Erythroblast (primary cell): ENCODE measurements at regions not wholly inside any gene's neighbourhood (a gene's known extent, or its start where the extent isn't known, plus 50 kb on each side); places are given as distances from the start of the nearest gene placed in this dataset.

Source experiments
- DNase-seq, 2 experiments: peaks; one replicate each; lab custom pipeline; 2025; lab: John Stamatoyannopoulos, UW
- GATA1 ChIP-seq: IDR thresholded peaks from 2 replicates; pipeline ENCODE4 v1.6.1; 2011; ENCODE audit warnings: low read depth, mild to moderate bottlenecking, control low read depth, low read length, moderate library complexity
- POLR2A ChIP-seq: IDR thresholded peaks from 2 replicates; pipeline ENCODE4 v1.6.1; 2011; ENCODE audit warnings: mild to moderate bottlenecking, low read length

- DNase-seq = no peak
- TF ChIP-seq POLR2A (no peak), GATA1 (no peak)
Measured at GRCh38 chr18:56067969-56068671, 480.1 kb upstream of the TCF4 start.

- DNase-seq = no peak
- TF ChIP-seq POLR2A (no peak), GATA1 (no peak)
Measured at GRCh38 chr18:56067214-56067894, 479.4 kb upstream of the TCF4 start.

GRCh38 chr18:56066524-56067213 is 478.7 kb upstream of the TCF4 start:
- no peak for TF ChIP-seq POLR2A
- no peak for TF ChIP-seq GATA1
- no peak for DNase-seq

GRCh38 chr18:56065086-56065485 is 477.1 kb upstream of the TCF4 start:
- no peak for DNase-seq
- TF ChIP-seq GATA1 (no peak), POLR2A (no peak)

- TF ChIP-seq GATA1 (no peak), POLR2A (no peak)
- DNase-seq = no peak
Measured at GRCh38 chr18:56062931-56063330, 474.9 kb upstream of the TCF4 start.

GRCh38 chr18:56060967-56061541 is 473.1 kb upstream of the TCF4 start:
- no peak for TF ChIP-seq GATA1
- TF ChIP-seq POLR2A = no peak
- DNase-seq = no peak

- TF ChIP-seq GATA1 = no peak
- TF ChIP-seq POLR2A = no peak
- no peak for DNase-seq
Measured at GRCh38 chr18:56052202-56052601, 464.2 kb upstream of the TCF4 start.

GRCh38 chr18:56044239-56044638 is 456.2 kb upstream of the TCF4 start:
- DNase-seq = no peak
- no peak for TF ChIP-seq GATA1
- no peak for TF ChIP-seq POLR2A

GRCh38 chr18:56043641-56044061 is 455.7 kb upstream of the TCF4 start:
- no peak for TF ChIP-seq POLR2A
- no peak for TF ChIP-seq GATA1
- no peak for DNase-seq

GRCh38 chr18:56042915-56043536 is 455.0 kb upstream of the TCF4 start:
- TF ChIP-seq POLR2A (no peak), GATA1 (no peak)
- DNase-seq = no peak

GRCh38 chr18:56038171-56039030 is 450.4 kb upstream of the TCF4 start:
- no peak for TF ChIP-seq POLR2A
- TF ChIP-seq GATA1 = no peak
- no peak for DNase-seq

GRCh38 chr18:56036741-56037140 is 448.7 kb upstream of the TCF4 start:
- DNase-seq = no peak
- TF ChIP-seq GATA1 = no peak
- no peak for TF ChIP-seq POLR2A

- DNase-seq = no peak
- TF ChIP-seq POLR2A = no peak
- no peak for TF ChIP-seq GATA1
Measured at GRCh38 chr18:56035546-56035945, 447.6 kb upstream of the TCF4 start.
